Muscle layer of colon (tissue), 2 donors: ENCODE measurements at regions not wholly inside any gene's neighbourhood (a gene's known extent, or its start where the extent isn't known, plus 50 kb on each side); places are given as distances from the start of the nearest gene placed in this dataset.

Source experiments
- H3K27ac ChIP-seq: one replicate; pipeline ENCODE4 v1.7.0; 2013; ENCODE audit warnings: low read depth, mild to moderate bottlenecking, low read length, moderate library complexity
- H3K27me3 ChIP-seq, 2 donors: one replicate each; pipeline ENCODE4 v1.7.0; 2013; ENCODE audit warnings: low read length in 2 of 2, mild to moderate bottlenecking in 2 of 2; ENCODE audit not compliant: insufficient read depth in 2 of 2, control insufficient read depth in 1 of 2
- H3K36me3 ChIP-seq: one replicate; pipeline ENCODE4 v1.7.0; 2013; ENCODE audit warnings: mild to moderate bottlenecking, low read length; ENCODE audit not compliant: insufficient read depth
- H3K4me1 ChIP-seq: one replicate; pipeline ENCODE4 v1.7.0; 2013; ENCODE audit warnings: mild to moderate bottlenecking, low read length; ENCODE audit not compliant: insufficient read depth
- H3K4me3 ChIP-seq, 2 donors: one replicate each; pipeline ENCODE4 v1.7.0; 2013; ENCODE audit warnings: low read length in 2 of 2, low read depth in 1 of 2, mild to moderate bottlenecking in 1 of 2, moderate library complexity in 1 of 2
- H3K9ac ChIP-seq: one replicate; pipeline ENCODE4 v1.7.0; 2013; ENCODE audit warnings: low read length
- H3K9me3 ChIP-seq: one replicate; pipeline ENCODE4 v1.7.0; 2013; ENCODE audit warnings: mild to moderate bottlenecking, low read length
- donor health status: abdominal sarcoma.
- donor health status: Adenocarcinoma of cecum.

DNA sequence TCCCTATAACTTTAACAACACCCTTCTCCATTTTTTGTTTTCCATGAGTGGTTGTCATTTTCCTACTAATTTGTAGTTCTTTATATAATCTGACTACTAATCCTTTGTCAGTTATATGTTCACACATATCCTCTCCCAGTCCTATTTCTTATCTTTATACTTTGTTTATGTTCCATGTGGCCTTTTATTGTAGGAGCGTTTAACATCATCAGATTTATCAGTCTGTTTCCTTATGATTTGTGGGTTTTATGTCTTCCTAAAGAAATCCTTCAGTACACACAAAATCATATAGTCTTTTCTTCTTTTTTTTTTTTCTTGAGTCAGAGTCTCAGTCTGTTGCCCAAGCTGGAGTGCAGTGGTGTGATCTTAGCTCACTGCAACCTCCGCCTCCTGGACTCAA, 204.9 kb upstream of the SPRY1 start:
- Histone ChIP-seq H3K27ac (no peak overlapping the region), H3K9ac (no peak overlapping the region), H3K36me3 (no peaks in the 10 kb centered on the region), H3K4me1 (no peaks in the 10 kb centered on the region), H3K4me3 (no peak overlapping the region), H3K27me3 (no peaks in the 10 kb centered on the region), H3K9me3 (no peaks in the 10 kb centered on the region)

DNA sequence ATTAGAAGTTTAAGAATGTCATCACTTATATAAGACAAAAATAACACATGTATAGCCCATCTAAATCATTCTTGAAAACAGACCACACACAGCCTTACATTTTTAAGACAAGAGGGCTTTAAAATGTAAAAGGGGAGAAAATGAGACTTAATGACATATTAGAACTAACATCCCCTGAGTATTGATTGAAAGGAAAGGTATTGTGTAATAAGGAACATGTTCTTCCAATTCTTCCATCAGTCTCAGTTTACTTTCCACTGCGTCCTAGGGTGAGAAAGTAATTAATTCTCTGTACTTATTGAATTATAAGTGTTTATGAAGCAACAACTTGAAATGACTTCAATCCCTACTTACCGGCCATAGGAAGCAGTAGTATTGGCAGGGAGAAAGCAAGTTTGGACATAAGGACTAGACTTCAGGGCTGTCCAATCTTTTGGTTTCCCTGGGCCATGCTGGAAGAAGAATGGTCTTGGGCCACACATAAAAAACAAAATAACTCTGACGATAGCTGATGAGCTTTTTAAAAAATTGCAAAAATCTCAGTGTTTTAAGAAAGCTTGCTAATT, 202.7 kb upstream of the SPRY1 start:
- Histone ChIP-seq H3K36me3 (no peaks in the 10 kb centered on the region), H3K9ac (no peak overlapping the region), H3K9me3 (no peaks in the 10 kb centered on the region), H3K27ac (no peak overlapping the region), H3K4me3 (no peak overlapping the region), H3K4me1 (no peaks in the 10 kb centered on the region), H3K27me3 (no peaks in the 10 kb centered on the region)

DNA sequence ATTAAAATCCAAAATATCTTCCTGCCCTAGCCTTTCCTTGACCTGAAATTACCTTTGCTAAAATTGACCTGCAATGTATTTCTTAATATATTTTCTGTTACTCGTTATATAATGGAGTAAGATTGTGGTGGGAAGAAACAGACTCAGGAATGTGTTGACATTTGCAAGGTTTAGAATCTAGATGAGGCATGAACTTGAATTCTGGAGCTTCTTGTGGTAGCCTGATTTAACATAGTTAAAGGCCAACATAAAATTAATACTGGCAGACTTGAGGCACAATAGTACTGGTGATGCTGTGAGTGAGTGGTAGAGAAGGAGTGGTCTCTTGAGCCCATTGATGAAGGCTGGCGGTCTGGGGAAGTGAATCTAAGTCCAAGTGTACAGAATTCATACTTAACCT, 197.9 kb upstream of the SPRY1 start:
- H3K27me3 ChIP-seq: no peaks in the 10 kb centered on the region
- no peak overlapping the region for H3K27ac ChIP-seq
- H3K36me3 ChIP-seq: no peaks in the 10 kb centered on the region
- no peak overlapping the region for H3K4me3 ChIP-seq
- no peaks in the 10 kb centered on the region for H3K4me1 ChIP-seq
- H3K9me3 ChIP-seq: no peaks in the 10 kb centered on the region
- no peak overlapping the region for H3K9ac ChIP-seq

DNA sequence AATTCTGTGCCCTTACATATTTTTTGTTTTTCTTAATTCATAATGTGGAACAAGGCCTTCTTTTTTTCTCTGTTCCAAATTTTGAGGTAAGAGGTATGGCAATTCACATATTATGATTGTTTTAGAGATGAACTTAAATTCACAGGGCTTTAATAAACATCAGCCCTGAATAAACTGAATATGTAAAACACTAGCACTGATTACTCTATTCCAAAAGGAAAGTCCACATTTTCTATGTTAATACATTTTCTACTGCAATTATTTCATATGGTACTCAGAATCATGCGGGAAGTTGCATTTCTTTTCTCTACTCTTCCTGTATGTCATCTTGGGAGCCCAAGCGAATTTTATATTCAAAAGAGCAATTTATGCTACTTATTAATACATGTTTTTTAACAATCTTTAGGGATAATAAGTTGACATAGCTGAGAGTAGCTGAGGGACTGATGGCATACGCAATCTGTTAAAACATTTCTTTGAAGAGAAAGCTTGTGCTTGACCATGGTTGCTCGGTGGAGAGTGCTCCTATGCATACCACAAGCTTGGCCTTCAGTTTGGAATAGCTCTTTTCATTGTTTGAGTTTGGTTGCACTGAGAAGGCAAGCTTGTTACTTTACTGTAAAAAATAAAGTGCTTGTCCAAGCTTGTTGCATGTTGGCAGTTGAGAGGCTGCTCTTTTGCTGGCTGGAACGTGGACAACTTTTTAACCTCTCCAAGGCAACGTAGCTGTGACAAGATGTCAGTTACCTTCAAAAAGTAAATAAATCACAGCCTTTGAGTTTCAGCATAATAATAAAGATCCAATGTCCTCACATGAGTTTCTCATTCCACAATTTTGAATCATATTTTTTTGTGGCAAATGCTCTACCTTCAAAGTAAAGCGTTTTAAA, 196.3 kb upstream of the SPRY1 start:
- Histone ChIP-seq H3K36me3 (no peaks in the 10 kb centered on the region), H3K9ac (no peak overlapping the region), H3K4me3 (no peak overlapping the region), H3K27me3 (no peaks in the 10 kb centered on the region), H3K9me3 (no peaks in the 10 kb centered on the region), H3K27ac (no peak overlapping the region), H3K4me1 (no peaks in the 10 kb centered on the region)

DNA sequence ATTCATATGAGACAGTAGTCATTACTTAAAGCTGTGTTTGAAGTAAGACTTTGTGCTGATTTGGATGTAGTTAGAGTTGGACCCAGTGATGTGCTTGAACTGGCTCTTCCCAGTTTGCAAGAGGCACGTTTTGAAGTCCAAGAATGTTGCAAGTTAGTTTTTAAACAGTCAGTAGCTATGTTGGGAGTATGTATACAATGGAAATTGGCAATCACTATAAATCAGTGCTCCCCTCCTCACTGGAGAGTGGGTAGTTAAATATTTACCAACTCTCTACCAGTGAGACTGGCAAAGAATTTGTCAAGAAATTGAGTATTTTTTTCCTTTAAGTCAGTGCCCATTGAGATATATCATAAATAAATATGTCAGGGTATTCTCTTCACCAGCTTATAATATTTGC, 191.9 kb upstream of the SPRY1 start:
- Histone ChIP-seq H3K36me3 (no peaks in the 10 kb centered on the region), H3K9me3 (no peaks in the 10 kb centered on the region), H3K9ac (no peak overlapping the region), H3K4me1 (no peaks in the 10 kb centered on the region), H3K4me3 (no peak overlapping the region), H3K27ac (no peak overlapping the region), H3K27me3 (no peaks in the 10 kb centered on the region)

DNA sequence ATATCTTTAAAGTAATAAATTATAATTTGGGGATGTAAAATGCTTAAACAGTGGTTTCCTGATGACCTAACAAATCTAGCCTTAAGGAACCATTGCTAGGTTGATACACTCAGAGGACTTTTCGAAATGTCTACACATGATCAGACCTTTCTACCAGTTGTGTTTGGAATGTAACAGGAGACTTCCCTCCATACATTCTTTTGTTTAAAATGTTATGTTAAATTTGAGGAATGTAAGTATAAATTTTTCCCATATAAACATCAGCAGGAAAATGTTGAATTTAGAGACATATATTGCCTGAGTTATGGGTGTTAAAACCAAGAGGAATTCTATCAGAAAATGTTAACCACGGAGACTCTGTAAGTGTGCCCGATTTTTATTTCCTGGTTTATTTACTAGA, 190.6 kb upstream of the SPRY1 start:
- Histone ChIP-seq H3K27ac (no peak overlapping the region), H3K9ac (no peak overlapping the region), H3K4me1 (no peaks in the 10 kb centered on the region), H3K9me3 (no peaks in the 10 kb centered on the region), H3K36me3 (no peaks in the 10 kb centered on the region), H3K4me3 (no peak overlapping the region), H3K27me3 (no peaks in the 10 kb centered on the region)

- no peak overlapping the region for H3K27ac ChIP-seq
- no peaks in the 10 kb centered on the region for H3K27me3 ChIP-seq
- H3K36me3 ChIP-seq: no peaks in the 10 kb centered on the region
- no peaks in the 10 kb centered on the region for H3K4me1 ChIP-seq
- no peak overlapping the region for H3K9ac ChIP-seq
- no peaks in the 10 kb centered on the region for H3K9me3 ChIP-seq
- H3K4me3 ChIP-seq: no peak overlapping the region
These were observed 187.2 kb upstream of the SPRY1 start for GRCh38 chr4:123209436-123209835.

DNA sequence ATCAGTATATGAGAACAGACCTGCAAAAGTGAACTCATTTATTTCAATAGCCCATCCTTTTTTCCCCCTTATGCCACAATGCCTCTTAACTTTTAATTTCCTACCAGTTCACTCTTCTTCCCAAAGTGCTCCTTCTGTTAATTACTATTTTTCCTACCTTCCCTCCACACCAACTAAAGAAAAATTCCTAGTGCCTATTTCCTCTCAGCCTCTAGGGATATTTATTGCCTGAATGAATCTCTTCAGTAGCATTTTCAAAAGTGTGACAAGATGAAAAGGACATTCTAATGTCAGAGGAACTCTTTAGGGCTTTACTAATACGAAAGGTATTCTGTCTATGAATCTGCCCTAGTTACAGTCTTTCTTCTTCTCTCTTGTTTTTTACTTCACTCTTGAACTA, 181.1 kb upstream of the SPRY1 start:
- Histone ChIP-seq H3K36me3 (no peaks in the 10 kb centered on the region), H3K4me1 (no peaks in the 10 kb centered on the region), H3K9me3 (no peaks in the 10 kb centered on the region), H3K4me3 (no peak overlapping the region), H3K27ac (no peak overlapping the region), H3K27me3 (no peaks in the 10 kb centered on the region), H3K9ac (no peak overlapping the region)

- Histone ChIP-seq H3K9me3 (no peaks in the 10 kb centered on the region), H3K9ac (no peak overlapping the region)
These were observed 180.1 kb upstream of the SPRY1 start for GRCh38 chr4:123216543-123216942.

GRCh38 chr4:123216946-123217345, 179.6 kb upstream of the SPRY1 start:
- Histone ChIP-seq H3K9me3 (no peaks in the 10 kb centered on the region), H3K4me3 (no peak overlapping the region), H3K9ac (no peak overlapping the region), H3K36me3 (no peaks in the 10 kb centered on the region), H3K27ac (no peak overlapping the region), H3K27me3 (no peaks in the 10 kb centered on the region), H3K4me1 (no peaks in the 10 kb centered on the region)

More at GRCh38 chr4:123216543-123216942, 180.1 kb upstream of the SPRY1 start:
- Histone ChIP-seq H3K27ac (no peak overlapping the region), H3K36me3 (no peaks in the 10 kb centered on the region), H3K4me1 (no peaks in the 10 kb centered on the region), H3K27me3 (no peaks in the 10 kb centered on the region), H3K4me3 (no peak overlapping the region)

- H3K9ac ChIP-seq: no peak overlapping the region
- no peak overlapping the region for H3K4me3 ChIP-seq
- H3K27ac ChIP-seq: no peak overlapping the region
- H3K36me3 ChIP-seq: no peaks in the 10 kb centered on the region
- no peaks in the 10 kb centered on the region for H3K4me1 ChIP-seq
- no peaks in the 10 kb centered on the region for H3K27me3 ChIP-seq
- no peaks in the 10 kb centered on the region for H3K9me3 ChIP-seq
These were observed 178.9 kb upstream of the SPRY1 start for GRCh38 chr4:123217664-123218063.

- H3K4me3 ChIP-seq: no peak overlapping the region
- H3K27ac ChIP-seq: no peak overlapping the region
- no peaks in the 10 kb centered on the region for H3K27me3 ChIP-seq
- no peaks in the 10 kb centered on the region for H3K36me3 ChIP-seq
- no peak overlapping the region for H3K9ac ChIP-seq
- H3K9me3 ChIP-seq: no peaks in the 10 kb centered on the region
- no peaks in the 10 kb centered on the region for H3K4me1 ChIP-seq
These were observed 177.6 kb upstream of the SPRY1 start for GRCh38 chr4:123218981-123219380.
